Right lobe of liver (tissue), 4 donors: ENCODE measurements at regions not wholly inside any gene's neighbourhood (a gene's known extent, or its start where the extent isn't known, plus 50 kb on each side); places are given as distances from the start of the nearest gene placed in this dataset.

Experiments
- POLR2A ChIP-seq: fragments of 450-650 bp; IDR thresholded peaks from one replicate; pipeline ENCODE4 v1.6.1; 2017; ENCODE audit warnings: antibody characterized with exemption, mild to moderate bottlenecking
- TF ChIP-seq, protein P1 (sequence below), 4 donors: fragments of 200-600 bp in 3 of 4; fragments of 450-650 bp in 1 of 4; IDR thresholded peaks; one replicate each; pipeline versions ENCODE4 v1.5.1 to v1.8.0; 2016 to 2022; ENCODE audit warnings: antibody characterized with exemption in 4 of 4, mild to moderate bottlenecking in 2 of 4
- donor health status: DM: no; HTN: no; CAD: no.
- donor health status: DM: no; HTN: no; CAD: no.
- donor health status: DM: no; HTN: yes; CAD: no.

- TF ChIP-seq, protein P1, sequence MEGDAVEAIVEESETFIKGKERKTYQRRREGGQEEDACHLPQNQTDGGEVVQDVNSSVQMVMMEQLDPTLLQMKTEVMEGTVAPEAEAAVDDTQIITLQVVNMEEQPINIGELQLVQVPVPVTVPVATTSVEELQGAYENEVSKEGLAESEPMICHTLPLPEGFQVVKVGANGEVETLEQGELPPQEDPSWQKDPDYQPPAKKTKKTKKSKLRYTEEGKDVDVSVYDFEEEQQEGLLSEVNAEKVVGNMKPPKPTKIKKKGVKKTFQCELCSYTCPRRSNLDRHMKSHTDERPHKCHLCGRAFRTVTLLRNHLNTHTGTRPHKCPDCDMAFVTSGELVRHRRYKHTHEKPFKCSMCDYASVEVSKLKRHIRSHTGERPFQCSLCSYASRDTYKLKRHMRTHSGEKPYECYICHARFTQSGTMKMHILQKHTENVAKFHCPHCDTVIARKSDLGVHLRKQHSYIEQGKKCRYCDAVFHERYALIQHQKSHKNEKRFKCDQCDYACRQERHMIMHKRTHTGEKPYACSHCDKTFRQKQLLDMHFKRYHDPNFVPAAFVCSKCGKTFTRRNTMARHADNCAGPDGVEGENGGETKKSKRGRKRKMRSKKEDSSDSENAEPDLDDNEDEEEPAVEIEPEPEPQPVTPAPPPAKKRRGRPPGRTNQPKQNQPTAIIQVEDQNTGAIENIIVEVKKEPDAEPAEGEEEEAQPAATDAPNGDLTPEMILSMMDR (IDR thresholded peaks at IDR 0.05) = no peak
- no peak for TF ChIP-seq POLR2A
Measured at GRCh38 chr6:56772737-56773184, 130.1 kb upstream of the DST start.
